ENCODE measurements at regions not wholly inside any gene's neighbourhood (a gene's known extent, or its start where the extent isn't known, plus 50 kb on each side); places are given as distances from the start of the nearest gene placed in this dataset.

GRCh38 chr14:55843718-55844403, 263.9 kb downstream of the KTN1 start:
- TF ChIP-seq, protein P1, sequence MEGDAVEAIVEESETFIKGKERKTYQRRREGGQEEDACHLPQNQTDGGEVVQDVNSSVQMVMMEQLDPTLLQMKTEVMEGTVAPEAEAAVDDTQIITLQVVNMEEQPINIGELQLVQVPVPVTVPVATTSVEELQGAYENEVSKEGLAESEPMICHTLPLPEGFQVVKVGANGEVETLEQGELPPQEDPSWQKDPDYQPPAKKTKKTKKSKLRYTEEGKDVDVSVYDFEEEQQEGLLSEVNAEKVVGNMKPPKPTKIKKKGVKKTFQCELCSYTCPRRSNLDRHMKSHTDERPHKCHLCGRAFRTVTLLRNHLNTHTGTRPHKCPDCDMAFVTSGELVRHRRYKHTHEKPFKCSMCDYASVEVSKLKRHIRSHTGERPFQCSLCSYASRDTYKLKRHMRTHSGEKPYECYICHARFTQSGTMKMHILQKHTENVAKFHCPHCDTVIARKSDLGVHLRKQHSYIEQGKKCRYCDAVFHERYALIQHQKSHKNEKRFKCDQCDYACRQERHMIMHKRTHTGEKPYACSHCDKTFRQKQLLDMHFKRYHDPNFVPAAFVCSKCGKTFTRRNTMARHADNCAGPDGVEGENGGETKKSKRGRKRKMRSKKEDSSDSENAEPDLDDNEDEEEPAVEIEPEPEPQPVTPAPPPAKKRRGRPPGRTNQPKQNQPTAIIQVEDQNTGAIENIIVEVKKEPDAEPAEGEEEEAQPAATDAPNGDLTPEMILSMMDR (IDR thresholded peaks at IDR 0.05; ENCODE audit: insufficient read depth, low read length, poor library complexity, severe bottlenecking), result no peak
- TF ChIP-seq EZH2phosphoT487 (conservative IDR thresholded peaks at IDR 0.05; ENCODE audit: low read length), result no peak
